Sigmoid colon (tissue), 6 donors: ENCODE measurements at regions not wholly inside any gene's neighbourhood (a gene's known extent, or its start where the extent isn't known, plus 50 kb on each side); places are given as distances from the start of the nearest gene placed in this dataset.

Source experiments
- DNase-seq: peaks from one replicate; pipeline ENCODE4 v3.0.0-alpha.2; 2019
- H3K27ac ChIP-seq, 4 donors: fragments of 200-600 bp; sonication (generic); one replicate each; pipeline ENCODE4 v1.5.1; 2016 to 2019; ENCODE audit warnings: mild to moderate bottlenecking in 1 of 4
- H3K27me3 ChIP-seq, 3 donors: fragments of 200-600 bp; sonication (generic); one replicate each; pipeline ENCODE4 v1.5.1; 2019; ENCODE audit warnings: mild to moderate bottlenecking in 1 of 3
- H3K36me3 ChIP-seq, 4 donors: fragments of 200-600 bp; sonication (generic); one replicate each; pipeline ENCODE4 v1.5.1; 2016 to 2019
- H3K4me1 ChIP-seq, 4 donors: fragments of 200-600 bp; sonication (generic); one replicate each; pipeline ENCODE4 v1.5.1; 2017 to 2019
- H3K4me3 ChIP-seq, 4 donors: fragments of 200-600 bp; sonication (generic); one replicate each; pipeline ENCODE4 v1.5.1; 2017 to 2019; ENCODE audit warnings: mild to moderate bottlenecking in 2 of 4, moderate library complexity in 1 of 4
- H3K9me3 ChIP-seq, 4 donors: fragments of 200-600 bp in 3 of 4; sonication (generic) in 3 of 4; one replicate each; pipeline versions ENCODE4 v1.5.1 to v1.6.1; 2013 to 2019
- EP300 ChIP-seq, 4 donors: sonication (generic); formaldehyde crosslinking; IDR thresholded peaks; one replicate each; pipeline ENCODE4 v1.6.1; 2017; ENCODE audit warnings: antibody characterized with exemption in 4 of 4
- POLR2A ChIP-seq, 2 donors: fragments of 450-650 bp; IDR thresholded peaks; one replicate each; pipeline ENCODE4 v1.6.1; 2016; ENCODE audit warnings: antibody characterized with exemption in 2 of 2, mild to moderate bottlenecking in 2 of 2, moderate library complexity in 2 of 2
- POLR2AphosphoS5 ChIP-seq, 4 donors: sonication (generic); formaldehyde crosslinking; IDR thresholded peaks; one replicate each; pipeline ENCODE4 v1.6.1; 2017; ENCODE audit warnings: antibody characterized with exemption in 4 of 4
- WGBS, 2 donors: extraction: QIAGEN DNeasy Blood & Tissue Kit; methylation state at CpG; one replicate each; pipeline ENCODE4 v1.1.7; 2013; 5-methylcytosine and 5-hydroxymethylcytosine counted together
- intact Hi-C: fragments of 100-400 bp; cut with DNase I; formaldehyde crosslinking; loops from one replicate; pipeline ENCODE4 v1.15.1; 2023
- TF ChIP-seq, protein P1 (sequence below), 4 experiments: fragments of 450-650 bp in 3 of 4; fragments of 200-600 bp in 1 of 4; IDR thresholded peaks; one replicate each; pipeline ENCODE4 v1.5.1; 2016 to 2019; ENCODE audit warnings: antibody characterized with exemption in 4 of 4, mild to moderate bottlenecking in 3 of 4, moderate library complexity in 2 of 4
- donor health status: healthy with polysubstance abuse.
- donor health status: healthy.

DNA sequence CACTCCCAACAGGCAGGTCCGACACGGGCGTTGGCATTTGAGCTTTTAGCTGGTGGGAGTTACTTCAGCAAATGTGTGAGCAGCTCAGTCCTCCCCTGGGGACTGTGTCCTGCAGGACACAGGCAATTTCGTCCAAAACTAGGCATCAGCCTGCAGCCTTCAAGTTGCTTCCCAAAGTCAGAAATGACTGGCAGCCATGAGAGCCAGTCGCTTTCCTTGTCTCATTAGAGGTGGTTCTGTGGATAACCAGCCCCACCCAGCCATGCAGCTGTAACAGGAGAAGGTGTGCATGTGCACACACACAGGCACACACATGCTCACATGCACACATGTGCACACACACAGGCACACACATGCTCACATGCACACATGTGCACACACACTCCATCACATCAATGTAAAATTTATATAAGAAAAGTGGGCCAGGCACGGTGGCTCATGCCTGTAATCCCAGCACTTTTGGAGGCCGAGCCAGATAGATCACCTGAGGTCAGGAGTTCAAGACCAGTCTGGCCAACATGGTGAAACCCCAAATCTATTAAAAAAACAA lies 138.8 kb upstream of the TCERG1L start:
- Histone ChIP-seq H3K4me1 (peaks cover 0 to 13% (median 6%) of the 10 kb centered on the region in 4 donors), H3K27me3 (peaks cover 3 to 30% (median 14%) of the 10 kb centered on the region in 3 donors), H3K27ac (no peak overlapping the region), H3K36me3 (no peaks in the 10 kb centered on the region), H3K9me3 (no peaks in the 10 kb centered on the region), H3K4me3 (no peak overlapping the region)
- WGBS, 2 donors = 59 to 69% methylated on average over 7 of the region's 7 CpGs
- TF ChIP-seq, protein P1, sequence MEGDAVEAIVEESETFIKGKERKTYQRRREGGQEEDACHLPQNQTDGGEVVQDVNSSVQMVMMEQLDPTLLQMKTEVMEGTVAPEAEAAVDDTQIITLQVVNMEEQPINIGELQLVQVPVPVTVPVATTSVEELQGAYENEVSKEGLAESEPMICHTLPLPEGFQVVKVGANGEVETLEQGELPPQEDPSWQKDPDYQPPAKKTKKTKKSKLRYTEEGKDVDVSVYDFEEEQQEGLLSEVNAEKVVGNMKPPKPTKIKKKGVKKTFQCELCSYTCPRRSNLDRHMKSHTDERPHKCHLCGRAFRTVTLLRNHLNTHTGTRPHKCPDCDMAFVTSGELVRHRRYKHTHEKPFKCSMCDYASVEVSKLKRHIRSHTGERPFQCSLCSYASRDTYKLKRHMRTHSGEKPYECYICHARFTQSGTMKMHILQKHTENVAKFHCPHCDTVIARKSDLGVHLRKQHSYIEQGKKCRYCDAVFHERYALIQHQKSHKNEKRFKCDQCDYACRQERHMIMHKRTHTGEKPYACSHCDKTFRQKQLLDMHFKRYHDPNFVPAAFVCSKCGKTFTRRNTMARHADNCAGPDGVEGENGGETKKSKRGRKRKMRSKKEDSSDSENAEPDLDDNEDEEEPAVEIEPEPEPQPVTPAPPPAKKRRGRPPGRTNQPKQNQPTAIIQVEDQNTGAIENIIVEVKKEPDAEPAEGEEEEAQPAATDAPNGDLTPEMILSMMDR (IDR thresholded peaks at IDR 0.05) = no peak
- no peak for TF ChIP-seq POLR2AphosphoS5 (IDR thresholded peaks at IDR 0.05)
- no peak for TF ChIP-seq POLR2A (IDR thresholded peaks at IDR 0.05)
- no peak for TF ChIP-seq EP300 (IDR thresholded peaks at IDR 0.05)
- DNase-seq = no peak
- intact Hi-C loops = loop anchor here (10.0 kb wide), 1 partner anchor 425 kb away; no protein-coding TSS in a partner anchor

DNA sequence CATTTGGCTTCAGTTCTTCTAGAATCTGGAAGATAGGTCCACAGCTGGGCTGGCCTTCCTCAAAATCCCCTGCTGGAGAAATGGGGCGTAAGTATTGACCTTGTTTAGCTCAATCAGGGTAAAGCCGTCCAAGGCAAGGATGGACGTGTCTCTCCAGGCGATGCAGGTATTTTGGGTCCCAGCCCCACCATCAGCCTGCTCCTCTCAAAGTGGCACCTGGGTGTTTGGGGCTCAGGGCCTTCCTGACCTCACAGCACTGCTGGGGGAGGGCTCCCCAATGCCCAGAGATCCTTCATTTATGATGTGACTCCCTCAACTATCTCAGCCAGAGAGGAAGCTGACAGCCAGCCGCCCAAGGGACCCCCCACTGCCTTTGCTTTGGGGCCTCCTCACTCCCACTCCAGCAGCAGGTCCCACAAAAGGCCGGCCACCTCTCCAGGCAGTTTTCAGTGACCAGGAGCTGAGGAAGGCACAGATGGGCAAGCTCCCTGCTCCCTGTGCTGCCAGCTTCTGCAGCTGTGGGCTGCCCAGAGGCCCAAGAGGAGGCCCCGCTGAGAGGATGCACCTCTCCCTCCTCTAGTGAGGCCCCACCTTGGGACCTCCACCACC lies 140.0 kb upstream of the TCERG1L start:
- Histone ChIP-seq H3K9me3 (no peaks in the 10 kb centered on the region), H3K27me3 (peaks cover 3 to 29% (median 14%) of the 10 kb centered on the region in 3 donors), H3K4me1 (peaks cover 0 to 13% (median 6%) of the 10 kb centered on the region in 4 donors), H3K36me3 (no peaks in the 10 kb centered on the region), H3K4me3 (no peak overlapping the region), H3K27ac (no peak overlapping the region)
- TF ChIP-seq, protein P1 (IDR thresholded peaks at IDR 0.05) = no peak
- TF ChIP-seq POLR2A (IDR thresholded peaks at IDR 0.05) = no peak
- TF ChIP-seq POLR2AphosphoS5 (IDR thresholded peaks at IDR 0.05) = no peak
- no peak for TF ChIP-seq EP300 (IDR thresholded peaks at IDR 0.05)
- 85 to 91% methylated on average over 7 of the region's 7 CpGs for WGBS, 2 donors
- intact Hi-C loops = loop anchor here (10.0 kb wide), 1 partner anchor 423 kb away; no protein-coding TSS in a partner anchor
- no peak for DNase-seq

DNA sequence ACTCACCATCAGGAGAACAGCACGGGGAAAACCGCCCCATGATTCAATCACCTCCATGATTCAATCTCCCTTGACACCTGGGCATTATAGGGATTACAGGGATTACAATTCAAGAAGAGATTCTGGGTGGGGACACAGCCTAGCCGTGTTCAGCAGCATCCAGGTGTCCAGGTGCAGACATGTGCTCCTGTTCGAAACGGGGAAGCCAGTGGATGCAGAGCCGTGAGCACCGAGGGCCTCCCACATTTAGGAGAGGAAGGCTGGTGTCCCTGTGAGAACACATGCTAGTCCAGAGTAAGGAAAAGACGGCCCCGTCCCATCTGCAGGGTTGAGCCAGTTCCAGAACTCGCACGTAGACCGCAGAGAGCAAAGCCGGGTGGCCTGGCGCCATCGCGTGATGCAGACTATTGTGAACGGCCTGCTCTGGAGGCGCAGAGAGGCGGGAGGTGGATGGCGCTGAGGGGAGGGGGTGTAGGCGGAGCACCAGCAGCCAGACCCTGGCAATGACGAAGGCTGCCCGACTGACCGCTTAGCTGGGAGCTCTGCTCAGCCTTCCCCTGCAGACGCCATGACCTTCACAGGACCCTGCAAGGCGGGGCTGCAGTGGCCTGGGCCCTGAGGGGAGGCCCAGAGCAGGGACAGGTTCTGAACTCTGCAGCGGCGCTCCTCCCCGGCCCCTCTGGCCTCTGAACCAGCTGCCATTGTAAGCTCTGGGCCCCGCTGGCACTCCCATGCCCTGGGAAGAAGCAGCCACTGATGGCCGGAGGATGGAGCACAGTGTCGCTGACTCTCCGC lies 141.6 kb upstream of the TCERG1L start:
- no peaks in the 10 kb centered on the region for H3K36me3 ChIP-seq
- intact Hi-C loops = loop anchor here (10.0 kb wide), 1 partner anchor 422 kb away; no protein-coding TSS in a partner anchor
- no peak for DNase-seq
- peak overlapping the region in 3 of 4 donors; percentile 20 to 35 (median 31) for H3K4me3 ChIP-seq
- TF ChIP-seq, protein P1 (IDR thresholded peaks at IDR 0.05) = no peak
- TF ChIP-seq EP300 (IDR thresholded peaks at IDR 0.05) (no peak), POLR2A (IDR thresholded peaks at IDR 0.05) (no peak), POLR2AphosphoS5 (IDR thresholded peaks at IDR 0.05) (no peak)
- 27 to 39% methylated on average over 33 of the region's 33 CpGs for WGBS, 2 donors
- no peaks in the 10 kb centered on the region for H3K9me3 ChIP-seq
- peaks cover 0 to 13% (median 6%) of the 10 kb centered on the region in 4 donors for H3K4me1 ChIP-seq
- H3K27ac ChIP-seq = no peak overlapping the region
- H3K27me3 ChIP-seq = peaks cover 3 to 29% (median 14%) of the 10 kb centered on the region in 3 donors

DNA sequence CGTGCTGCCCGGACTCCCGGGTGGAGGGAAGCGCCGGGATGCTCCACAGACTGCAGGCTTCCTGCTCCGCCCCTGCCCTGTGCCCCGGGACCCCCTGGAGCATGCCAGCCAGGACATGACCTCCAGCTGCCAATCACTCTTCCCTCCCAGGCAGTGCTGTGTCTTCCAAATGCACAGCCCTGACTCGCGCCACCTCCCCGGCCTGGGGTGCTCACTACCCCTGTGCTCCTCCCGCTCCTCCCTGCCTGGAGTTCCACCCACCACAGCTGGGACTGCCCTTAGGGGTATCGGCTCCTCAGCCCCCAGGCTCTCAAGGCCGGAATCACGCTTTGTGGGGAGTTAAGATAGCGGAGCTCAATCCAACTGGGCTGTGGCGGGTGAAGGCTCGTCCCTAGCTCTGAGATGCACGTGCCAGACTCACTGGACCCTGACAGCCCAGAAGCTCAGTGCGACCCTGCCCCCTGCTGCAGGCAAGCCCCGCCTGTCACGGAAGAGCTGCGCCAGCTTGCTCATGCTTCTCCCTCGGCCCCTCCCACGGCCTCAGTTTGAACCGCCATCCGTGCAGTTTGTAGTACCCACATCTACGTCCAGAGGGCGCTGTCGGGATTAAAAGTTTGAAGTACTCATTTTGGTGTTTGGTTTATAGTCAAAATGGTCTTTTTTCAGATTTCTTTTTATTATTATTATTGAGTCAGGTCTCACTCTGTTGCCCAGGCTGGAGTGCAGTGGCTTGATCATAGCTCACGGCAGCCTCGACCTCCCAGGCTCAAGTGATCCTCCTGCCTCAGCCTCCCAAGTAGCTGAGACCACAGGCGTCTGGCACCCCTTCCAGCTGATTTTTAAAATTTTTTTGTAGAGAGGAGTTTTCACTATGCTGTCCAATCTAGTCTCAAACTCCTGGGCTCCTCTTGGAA lies 142.5 kb upstream of the TCERG1L start:
- H3K27ac ChIP-seq = no peak overlapping the region

More for the DNA sequence above, 142.5 kb upstream of the TCERG1L start:
- H3K9me3 ChIP-seq = no peaks in the 10 kb centered on the region
- intact Hi-C loops = loop anchor here (10.0 kb wide), 1 partner anchor 421 kb away; no protein-coding TSS in a partner anchor
- 15 to 19% methylated on average over 32 of the region's 32 CpGs for WGBS, 2 donors
- TF ChIP-seq POLR2AphosphoS5 (IDR thresholded peaks at IDR 0.05) (no peak), EP300 (IDR thresholded peaks at IDR 0.05) (no peak), POLR2A (IDR thresholded peaks at IDR 0.05) (no peak)
- TF ChIP-seq, protein P1 (IDR thresholded peaks at IDR 0.05) = peak in 3 of 4 experiments; percentile 49 to 84 (median 64)
- peak overlapping the region in 3 of 4 donors; percentile 20 to 35 (median 31) for H3K4me3 ChIP-seq
- no peaks in the 10 kb centered on the region for H3K36me3 ChIP-seq
- peaks cover 0 to 13% (median 6%) of the 10 kb centered on the region in 4 donors for H3K4me1 ChIP-seq
- peaks cover 3 to 29% (median 14%) of the 10 kb centered on the region in 3 donors for H3K27me3 ChIP-seq
- DNase-seq = no peak
